UCSD-AML1 (cell line): ENCODE measurements at regions not wholly inside any gene's neighbourhood (a gene's known extent, or its start where the extent isn't known, plus 50 kb on each side); places are given as distances from the start of the nearest gene placed in this dataset.

Source experiments
- DNase-seq: peaks from one replicate; lab custom pipeline; 2025; ENCODE audit not compliant: unreplicated experiment; lab: John Stamatoyannopoulos, UW

DNA sequence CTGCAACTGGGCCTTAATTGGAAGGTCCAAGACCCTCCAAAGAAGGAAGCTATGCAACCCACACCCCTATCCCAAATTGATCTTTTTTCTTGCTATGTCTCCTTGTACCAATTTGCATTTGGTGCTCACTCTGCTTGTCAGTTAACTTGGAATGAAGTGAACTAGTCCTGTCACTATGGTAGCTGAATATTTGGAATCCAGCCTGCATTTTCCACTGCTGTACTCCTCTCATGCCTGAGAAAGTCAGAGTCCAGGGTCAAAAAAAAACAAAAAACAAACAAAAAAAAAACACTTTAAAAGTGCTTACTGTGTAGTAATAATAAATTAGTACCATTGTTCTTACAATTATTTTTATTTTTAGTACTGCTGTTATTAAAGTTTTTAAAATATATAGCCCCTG lies 462.8 kb upstream of the SLC8A1 start:
- DNase-seq = no peak

DNA sequence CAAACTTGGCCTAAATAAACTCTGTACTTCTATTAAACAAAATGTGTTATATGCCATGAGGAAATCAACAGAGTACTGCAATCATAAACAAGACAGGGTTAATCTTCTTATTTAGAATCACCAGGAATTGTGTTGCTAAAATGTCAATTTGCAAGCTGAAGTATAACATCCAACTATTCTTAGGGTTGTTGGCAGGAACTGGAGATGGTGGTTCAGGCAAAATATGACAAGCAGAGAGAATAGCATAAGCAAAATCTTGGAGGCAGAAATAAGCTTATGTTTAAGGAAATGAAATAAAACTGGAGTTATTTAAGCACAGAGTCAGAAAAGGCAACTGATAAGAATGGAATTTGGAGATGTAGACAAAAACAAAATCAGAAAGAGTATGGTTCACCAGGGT lies 463.8 kb upstream of the SLC8A1 start:
- no peak for DNase-seq

DNA sequence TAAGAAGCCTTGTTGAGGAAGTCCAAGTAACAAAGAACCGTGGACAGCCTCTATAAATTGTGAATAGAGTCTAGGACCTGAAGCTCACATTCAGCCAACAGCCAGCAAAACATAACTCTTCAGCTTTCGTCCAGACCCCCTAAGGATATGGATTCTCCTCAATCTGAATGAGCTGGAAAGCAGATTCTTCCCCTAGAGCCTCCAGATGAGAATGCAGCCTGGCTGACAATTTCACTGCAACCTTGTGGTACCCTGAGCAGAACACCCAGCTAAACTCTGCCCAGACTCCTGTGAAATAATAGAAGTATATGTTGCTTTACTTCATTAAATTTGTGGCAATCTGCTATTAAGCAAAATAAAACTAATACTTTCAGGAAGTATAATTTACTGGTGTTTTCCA lies 483.5 kb upstream of the SLC8A1 start:
- DNase-seq = no peak

DNA sequence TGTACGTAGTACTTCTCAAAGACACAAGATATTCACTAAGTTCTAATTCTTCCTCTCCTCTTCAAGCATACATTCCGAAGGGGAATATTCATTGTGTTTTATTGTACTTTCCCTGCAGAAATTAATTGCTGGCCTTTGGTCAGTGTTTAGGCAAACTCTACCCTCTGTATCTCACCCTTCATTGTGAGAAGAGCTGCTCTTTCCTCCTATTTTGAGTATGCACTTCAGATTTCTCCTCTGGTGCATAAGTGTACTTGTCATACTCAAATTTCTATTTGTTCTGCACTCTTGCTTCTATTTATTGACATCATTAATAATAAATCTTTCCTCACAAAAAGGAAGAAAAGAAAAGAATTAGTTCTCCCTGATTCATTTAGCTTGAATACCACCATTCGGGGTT lies 485.4 kb upstream of the SLC8A1 start:
- DNase-seq = no peak

DNA sequence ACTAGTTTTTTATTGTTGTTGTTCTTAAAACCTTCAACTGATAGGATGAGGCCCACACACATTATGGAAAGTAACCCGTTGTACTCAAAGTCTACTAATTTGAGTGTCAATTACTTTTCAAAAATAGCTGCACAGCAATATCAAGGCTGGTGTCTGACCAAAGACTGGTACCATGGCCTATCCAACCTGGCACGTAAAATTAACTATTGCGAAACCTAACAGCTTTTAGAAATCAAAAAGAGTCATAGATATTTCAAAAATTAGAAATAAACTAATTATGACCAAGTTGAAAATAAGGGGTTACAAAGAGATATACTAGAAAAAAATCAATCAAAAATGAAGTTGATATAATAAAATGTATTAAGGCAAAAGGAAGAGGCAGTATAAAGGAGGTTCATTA lies 501.5 kb upstream of the SLC8A1 start:
- no peak for DNase-seq

DNA sequence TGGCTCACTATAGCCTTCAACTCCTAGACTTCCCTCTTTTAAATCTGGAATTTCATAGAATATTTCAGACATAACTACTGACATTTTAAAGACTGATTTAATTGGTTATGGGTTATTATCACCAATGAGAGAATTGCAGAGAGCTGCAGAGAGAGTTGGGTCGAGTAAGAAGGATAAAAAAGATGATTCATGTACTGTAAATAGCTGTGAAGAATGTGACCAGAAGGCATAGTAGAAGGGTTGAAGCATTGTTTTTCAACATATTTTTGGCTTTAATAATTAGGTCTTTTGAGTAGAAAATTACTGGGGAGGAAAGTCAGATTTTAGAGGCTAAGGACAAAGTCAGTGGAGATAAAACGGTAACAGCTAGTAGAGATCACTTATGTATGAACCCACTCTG lies 503.2 kb upstream of the SLC8A1 start:
- no peak for DNase-seq

DNA sequence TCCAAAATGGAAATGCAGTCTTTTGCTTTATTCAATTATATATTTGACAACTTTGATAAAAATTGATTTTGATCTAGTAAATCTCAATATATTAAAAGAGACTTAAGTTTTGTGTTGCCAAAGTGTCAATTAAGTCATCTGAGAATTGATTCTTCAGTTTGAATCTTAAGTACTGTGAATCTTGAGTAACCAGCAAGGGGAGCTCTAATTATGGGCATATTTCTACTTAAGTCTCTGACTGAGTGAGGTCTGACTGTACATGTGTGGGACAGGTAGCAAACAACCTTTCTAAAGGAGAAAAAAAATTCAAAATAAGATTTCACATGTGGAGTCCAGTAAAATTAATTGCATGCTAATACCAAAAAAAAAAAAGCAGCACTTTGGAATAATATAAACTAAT lies 503.7 kb upstream of the SLC8A1 start:
- no peak for DNase-seq

DNA sequence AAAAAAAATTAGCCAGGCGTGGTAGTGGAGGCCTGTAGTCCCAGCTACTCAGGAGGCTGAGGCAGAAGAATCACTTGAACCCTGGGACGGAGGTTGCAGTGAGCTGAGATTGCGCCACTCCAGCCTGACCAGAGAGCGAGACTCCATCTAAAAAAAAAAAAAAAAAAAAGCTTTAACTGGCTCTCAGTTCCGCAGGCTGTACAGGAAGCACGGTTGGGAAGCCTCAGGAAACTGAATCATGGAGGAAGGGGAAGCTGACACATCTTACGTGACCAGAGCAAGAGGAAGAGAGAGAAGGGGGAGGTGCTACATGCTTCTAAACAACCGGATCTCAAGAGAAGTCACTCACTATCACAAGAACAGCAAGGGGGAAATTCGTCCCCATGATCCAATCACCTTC lies 505.6 kb upstream of the SLC8A1 start:
- DNase-seq = peak; percentile 62

DNA sequence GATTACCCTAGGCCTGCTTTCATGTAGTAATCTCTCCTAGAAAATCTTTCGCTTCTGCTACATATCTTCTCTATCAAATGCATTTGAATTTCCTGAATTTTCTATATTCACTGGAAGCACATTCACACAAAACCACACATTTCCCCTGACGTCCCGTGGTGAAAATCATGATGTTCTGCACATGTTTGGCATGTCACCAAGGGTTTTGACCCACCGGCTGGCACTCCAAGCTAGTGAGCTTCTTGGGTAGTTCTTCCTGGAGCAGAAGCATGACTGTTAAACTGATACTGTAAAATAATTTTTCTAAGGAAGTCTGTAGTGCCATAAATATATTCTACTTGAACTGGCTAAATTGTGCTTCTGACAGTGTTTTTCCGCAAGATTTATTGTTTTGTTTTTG lies 510.1 kb upstream of the SLC8A1 start:
- peak; percentile 42 for DNase-seq

DNA sequence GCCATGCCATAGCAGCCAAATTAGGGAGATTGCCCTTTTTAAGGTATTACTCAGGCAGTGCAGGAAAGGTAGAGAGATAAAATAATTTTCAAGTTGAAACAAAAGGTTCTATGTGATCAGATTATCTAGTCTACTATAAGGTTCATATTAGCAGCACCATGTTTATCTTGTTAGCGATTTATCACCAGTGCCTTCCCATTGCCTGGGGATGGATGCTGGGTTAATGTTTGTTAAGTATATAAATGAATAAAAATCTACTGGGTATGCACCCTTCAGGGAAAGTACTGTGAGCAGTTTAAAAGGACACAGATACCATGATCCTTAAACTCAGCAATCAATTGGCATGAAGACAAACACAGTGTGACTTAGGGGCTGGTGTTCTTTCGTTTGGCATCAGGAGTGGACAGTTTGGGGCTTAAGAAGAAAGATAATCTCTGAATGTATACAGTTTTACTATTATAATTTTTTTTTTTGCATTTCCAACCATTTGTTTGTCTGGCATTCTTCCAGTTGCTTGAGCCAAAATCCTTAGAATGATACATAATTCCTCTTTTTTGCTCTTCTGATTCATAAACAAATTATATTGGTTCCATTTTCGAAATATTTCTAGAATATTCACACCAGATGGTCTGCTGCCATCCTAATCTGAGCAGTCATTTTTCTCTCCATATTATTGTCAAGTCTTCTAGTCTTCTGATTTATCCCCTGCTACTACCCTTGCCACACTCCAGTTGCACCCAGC lies 512.8 kb upstream of the SLC8A1 start:
- DNase-seq = no peak

DNA sequence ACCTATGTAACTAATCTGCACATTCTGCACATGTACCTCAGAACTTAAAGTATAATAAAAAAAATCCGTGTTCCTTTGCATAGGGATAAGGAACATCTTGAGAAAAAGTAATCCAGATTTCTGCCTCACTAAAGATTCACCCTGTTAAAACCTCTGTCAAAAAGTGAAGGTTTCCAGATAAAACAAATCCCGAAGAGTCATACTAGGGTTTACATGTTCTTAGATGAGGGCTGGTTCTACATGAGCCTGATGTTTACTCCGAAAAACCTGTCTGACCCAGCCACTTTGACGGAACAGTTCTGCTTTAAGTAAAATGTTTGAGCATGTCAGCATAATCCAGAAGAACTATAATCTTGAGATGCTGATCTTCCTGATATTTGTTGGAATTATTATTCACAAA lies 515.6 kb upstream of the SLC8A1 start:
- no peak for DNase-seq

DNA sequence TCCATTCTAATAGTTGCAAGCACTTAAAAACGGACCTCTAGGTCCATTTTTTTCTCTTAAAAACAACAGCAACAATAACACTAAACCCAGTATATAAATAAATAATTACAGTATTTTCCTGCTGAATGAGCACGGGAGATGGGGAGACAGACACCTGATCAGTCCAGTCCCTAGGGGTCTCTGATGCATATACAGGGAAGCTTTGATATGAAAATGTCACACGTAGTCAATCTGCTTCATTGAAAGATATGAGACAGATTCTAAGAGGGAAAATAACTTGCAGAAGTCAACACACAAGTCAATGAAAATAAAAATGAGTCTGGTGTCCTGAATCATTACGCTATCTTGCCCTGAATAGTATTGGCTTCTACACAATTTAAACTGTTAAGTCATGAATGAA lies 523.3 kb upstream of the SLC8A1 start:
- DNase-seq = no peak

DNA sequence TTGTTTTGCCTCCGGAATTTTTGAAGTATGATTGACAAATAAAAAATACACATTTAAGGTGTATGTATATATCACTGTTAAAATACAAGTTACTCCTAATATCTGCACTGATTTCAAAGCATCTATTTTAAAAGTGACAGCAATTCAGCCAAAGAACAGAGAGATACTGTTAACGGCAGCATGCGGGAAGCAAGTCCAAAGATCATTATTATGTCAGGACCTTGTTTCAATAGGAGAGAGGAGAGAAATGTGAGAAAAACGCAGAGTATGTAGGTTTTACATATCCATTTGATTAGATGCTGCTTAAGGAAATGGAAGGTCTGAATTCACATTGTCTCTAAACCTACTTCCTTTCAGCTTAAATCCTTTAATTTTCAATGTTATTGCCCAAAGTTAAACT lies 545.5 kb upstream of the SLC8A1 start:
- DNase-seq = no peak

DNA sequence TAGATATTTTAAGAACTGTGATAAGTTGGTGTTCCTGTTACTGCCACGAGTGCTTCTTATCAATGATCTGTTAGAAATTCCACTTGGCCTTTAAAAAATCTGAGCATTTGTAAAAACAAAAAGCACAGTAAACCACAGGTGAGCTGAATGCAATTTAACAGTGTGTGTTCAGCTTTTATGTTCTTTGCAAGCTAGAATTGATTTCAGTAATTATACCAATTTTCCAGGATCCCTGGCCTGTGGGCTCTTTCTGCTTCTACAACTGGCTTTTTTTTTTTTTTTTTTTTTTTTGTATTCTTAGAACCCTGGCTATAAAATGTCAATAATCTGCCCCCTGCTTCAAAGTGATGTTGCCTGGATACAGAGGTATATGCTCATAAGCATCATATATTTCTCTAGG lies 548.5 kb upstream of the SLC8A1 start:
- DNase-seq = no peak

DNA sequence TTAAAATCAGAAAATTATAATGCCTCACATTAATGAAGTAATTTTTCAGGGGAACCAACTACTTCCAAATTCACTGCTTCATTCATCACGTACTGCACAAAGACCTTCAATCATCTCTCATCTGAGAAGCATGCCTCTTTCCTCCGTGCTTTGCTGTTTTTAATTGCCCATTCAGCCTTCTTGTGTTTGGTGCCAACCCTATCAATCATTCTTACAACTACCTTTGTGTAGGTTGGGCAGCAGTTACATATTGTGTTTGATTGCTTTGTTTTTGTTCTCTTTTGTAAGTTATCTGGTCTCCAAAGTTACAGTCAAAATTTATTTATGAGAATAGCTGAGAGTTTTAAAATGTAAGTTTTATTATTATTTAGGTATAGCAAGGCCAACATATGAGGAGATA lies 549.0 kb upstream of the SLC8A1 start:
- DNase-seq = no peak

DNA sequence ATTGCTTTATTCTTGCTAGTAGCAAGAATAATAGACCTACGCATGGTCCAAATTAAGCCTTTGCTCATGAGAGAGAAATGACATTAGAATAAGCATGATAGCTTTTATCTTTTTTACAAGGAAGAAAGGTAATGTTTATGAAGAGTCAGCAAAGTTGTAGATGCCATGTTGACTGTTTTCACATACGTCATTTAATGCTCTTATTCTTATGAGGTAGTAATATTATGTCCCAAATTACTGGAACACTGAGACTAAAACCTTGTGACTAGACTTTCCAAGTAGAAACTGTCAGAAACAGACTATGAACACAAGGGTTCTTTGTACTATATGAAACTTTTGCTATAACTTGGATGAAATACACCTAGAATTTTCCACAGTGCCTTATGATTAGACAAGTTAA lies 552.8 kb upstream of the SLC8A1 start:
- DNase-seq = no peak

DNA sequence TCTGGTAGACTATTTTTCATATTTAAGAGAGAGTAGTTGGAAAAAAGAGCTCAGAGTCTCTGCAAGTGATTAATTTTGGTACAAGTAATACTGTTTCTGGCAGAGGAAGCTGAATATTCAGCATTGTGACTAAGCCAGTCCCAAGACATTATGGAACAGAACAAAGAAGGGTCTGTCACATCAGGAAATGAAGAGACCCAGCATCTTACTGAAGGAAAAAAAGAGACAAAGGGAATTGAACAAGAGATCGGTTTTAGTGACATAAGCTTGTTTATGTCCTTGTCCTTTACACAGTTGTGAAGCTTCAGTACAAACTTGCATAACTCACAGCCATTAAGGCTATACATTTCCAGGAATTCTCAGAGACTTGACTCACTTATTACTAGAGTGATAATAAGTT lies 568.5 kb upstream of the SLC8A1 start:
- DNase-seq = no peak

DNA sequence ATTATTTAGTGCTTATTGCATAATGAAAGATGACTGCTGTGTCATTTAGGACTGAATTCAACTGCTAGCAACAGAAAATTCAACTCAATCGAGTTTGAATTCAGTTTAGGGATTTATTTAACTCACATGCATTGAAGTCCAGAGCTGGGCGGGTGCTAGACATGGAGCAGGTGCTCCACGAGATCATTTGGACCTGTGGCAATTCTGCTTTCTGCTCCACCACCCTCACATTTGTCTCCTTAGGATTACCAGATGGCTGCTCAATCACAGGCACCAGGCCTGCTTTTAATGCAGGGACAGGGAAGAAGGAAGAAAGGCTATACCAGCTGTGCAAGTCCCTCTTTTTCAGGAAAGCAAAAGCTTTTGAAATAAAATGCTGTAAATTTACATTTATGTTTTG lies 572.9 kb upstream of the SLC8A1 start:
- DNase-seq = no peak

DNA sequence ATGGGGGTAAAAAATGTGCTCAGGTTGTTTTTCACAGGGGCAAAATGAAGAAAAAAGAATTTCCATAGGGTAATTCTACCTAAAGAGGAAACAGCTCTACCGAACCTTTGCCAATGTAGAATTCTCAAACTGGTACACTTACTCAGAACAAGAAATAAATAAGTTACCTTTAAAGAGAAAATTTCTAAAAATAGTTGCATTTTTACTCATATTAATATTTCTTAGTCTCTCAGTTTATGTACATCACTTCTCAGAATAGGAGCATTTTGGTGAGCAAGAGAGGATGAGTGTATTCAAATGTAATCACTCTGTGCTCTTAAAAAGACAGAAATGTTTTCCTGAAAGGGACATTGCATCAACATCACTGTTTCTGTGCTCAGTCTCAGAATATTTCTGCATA lies 574.7 kb upstream of the SLC8A1 start:
- no peak for DNase-seq

DNA sequence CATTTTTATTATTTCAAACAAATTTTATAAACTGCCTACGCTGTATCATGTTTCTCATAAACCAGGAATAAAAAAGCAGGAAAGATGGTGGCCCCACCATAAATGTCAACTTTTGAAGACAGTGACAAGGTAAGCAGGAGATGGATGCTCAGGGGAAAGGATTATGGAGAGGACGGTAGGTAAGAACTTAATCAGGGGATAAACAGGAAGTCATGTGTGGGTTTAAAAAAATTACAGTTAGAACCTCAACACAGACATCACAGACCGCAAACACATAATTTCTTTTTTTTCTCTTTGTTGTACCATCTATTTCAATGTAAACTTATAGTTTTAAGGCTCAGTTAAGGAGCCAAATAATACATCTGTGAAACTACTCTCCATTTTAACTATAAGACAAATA lies 575.2 kb upstream of the SLC8A1 start:
- DNase-seq = no peak

DNA sequence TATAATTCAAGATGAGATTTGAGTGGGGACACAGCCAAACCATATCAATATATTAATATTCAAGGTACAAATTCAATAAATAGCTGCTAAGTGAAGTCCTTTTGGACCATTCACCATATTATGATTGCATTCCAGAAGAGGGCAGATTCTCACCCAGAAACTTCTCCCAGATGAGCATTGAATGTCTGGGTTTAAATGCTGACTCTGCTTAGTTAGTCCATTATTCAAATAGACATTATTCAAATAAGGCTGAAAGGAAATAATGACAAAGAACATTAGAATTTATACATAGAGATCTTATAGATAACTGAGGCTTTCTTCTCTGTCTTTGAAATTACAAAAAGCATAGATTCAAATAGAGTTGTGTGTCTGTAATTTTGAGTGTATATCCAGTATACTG lies 579.4 kb upstream of the SLC8A1 start:
- DNase-seq = no peak

DNA sequence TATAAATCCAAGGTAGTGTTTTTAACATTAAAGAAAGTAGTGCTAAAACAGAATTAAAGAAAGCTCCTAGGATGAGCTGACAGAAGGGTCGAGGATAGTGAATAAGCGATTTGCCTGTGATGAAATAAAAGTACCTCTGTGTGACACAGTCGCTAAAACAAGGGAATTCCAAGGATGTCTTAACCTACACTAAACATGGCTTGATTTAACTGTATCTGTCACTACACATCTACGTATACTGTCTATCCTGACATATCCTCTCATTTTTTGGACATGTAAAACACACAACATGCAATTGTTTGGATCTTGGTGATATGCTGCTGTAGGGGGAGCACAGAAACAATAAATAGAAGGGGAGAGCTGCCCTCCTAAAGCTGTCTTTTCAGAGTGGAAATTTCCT lies 580.8 kb upstream of the SLC8A1 start:
- no peak for DNase-seq

DNA sequence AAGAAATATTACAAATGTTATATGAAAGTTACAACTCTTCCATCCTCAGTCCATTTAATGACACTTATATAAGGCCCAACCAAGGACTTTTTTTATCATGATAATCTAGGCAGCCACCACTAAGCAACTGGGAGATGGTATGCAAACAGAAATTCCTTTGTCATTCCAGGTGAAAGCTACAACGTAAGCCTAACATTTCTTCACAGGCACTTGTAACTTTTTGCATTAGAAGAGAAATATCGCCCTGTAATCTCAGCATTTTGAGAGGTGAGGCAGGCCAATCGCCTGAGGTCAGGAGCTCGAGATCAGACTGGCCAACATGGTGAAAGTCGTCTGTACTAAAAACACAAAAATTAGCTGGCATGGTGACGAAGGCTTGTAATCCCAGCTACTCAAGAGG lies 581.2 kb upstream of the SLC8A1 start:
- no peak for DNase-seq

DNA sequence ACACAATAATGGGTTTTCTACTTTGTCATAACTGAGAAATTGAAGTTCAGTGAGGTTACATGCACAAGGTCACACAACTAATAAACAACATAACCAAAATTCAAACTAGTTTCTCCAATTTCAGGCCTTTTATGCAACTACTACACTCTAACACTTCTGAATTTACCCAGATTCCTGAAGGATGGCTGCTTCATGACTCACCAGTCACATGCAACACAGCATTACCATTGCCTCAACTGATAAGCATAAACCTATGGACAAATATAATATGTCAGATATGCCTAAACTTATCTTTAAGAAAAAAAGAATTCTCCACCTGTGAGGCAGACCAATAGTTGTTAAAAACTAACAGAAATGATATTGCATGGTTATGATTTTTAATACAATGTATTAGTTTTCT lies 586.5 kb upstream of the SLC8A1 start:
- no peak for DNase-seq
